OCI-LY7 (cell line): ENCODE measurements at regions not wholly inside any gene's neighbourhood (a gene's known extent, or its start where the extent isn't known, plus 50 kb on each side); places are given as distances from the start of the nearest gene placed in this dataset.

Experiments
- BruUV-seq: library from RNA; stranded (reverse); fragments of 400-500 nt; replicated peaks from 2 replicates; lab custom pipeline; 2021; lab: Mats Ljungman, UMichigan
- CTCF ChIA-PET: fragments of 300-600 bp; sonication (Branson Sonifier 250); formaldehyde crosslinking; loops from one replicate; lab custom pipeline; 2022; ENCODE audit warnings: antibody characterized with exemption; ENCODE audit not compliant: unreplicated experiment; lab: Charles Lee
- POLR2A ChIA-PET: fragments of 300-600 bp; sonication (Branson Sonifier 250); formaldehyde crosslinking; loops from one replicate; lab custom pipeline; 2022; ENCODE audit warnings: antibody characterized with exemption; lab: Charles Lee
- DNase-seq: peaks from one replicate; pipeline ENCODE4 v3.0.0-alpha.2; 2015; ENCODE audit warnings: low spot score
- H2AFZ ChIP-seq: fragments of 200-600 bp; sonication (generic), shearing (Covaris generic); 2 replicates; pipeline ENCODE4 v1.6.1; 2014; ENCODE audit warnings: mild to moderate bottlenecking, antibody characterized with exemption, low read length, moderate library complexity
- H3K27ac ChIP-seq: fragments of 200-600 bp; sonication (generic); 2 replicates; pipeline ENCODE4 v1.5.1; 2014; ENCODE audit warnings: mixed run types, low read depth, mild to moderate bottlenecking, moderate library complexity, low read length, inconsistent platforms; ENCODE audit not compliant: poor library complexity, severe bottlenecking
- H3K36me3 ChIP-seq: fragments of 200-600 bp; sonication (generic); 2 replicates; pipeline ENCODE4 v1.6.1; 2014; ENCODE audit warnings: mild to moderate bottlenecking, antibody characterized with exemption, low read length, moderate library complexity, mixed read lengths; ENCODE audit not compliant: insufficient read depth
- H3K4me1 ChIP-seq: fragments of 200-600 bp; sonication (generic); 2 replicates; pipeline ENCODE4 v1.5.1; 2014; ENCODE audit warnings: mild to moderate bottlenecking, low read length; ENCODE audit not compliant: insufficient read depth, poor library complexity, severe bottlenecking
- H3K4me2 ChIP-seq: fragments of 200-600 bp; sonication (generic); 2 replicates; pipeline ENCODE4 v1.6.1; 2014; ENCODE audit warnings: mild to moderate bottlenecking, low read length
- H3K4me3 ChIP-seq: fragments of 200-600 bp; sonication (generic); 2 replicates; pipeline ENCODE4 v1.5.1; 2014; ENCODE audit warnings: mild to moderate bottlenecking, low read depth, low read length; ENCODE audit not compliant: poor library complexity, severe bottlenecking
- H3K79me2 ChIP-seq: fragments of 200-600 bp; sonication (generic); 2 replicates; pipeline ENCODE4 v1.6.1; 2016; ENCODE audit warnings: low read depth, mild to moderate bottlenecking, low read length, moderate library complexity, mixed read lengths; ENCODE audit not compliant: insufficient read depth
- H3K9me2 ChIP-seq: fragments of 200-600 bp; sonication (generic); 2 replicates; pipeline ENCODE4 v1.6.1; 2016; ENCODE audit warnings: mild to moderate bottlenecking, low read length, mixed read lengths; ENCODE audit not compliant: insufficient read depth
- H3K9me3 ChIP-seq: fragments of 200-600 bp; sonication (generic); 2 replicates; pipeline ENCODE4 v1.6.1; 2014; ENCODE audit warnings: mild to moderate bottlenecking, mixed run types, low read length, mixed read lengths
- H4K20me1 ChIP-seq: fragments of 200-600 bp; sonication (generic); 2 replicates; pipeline ENCODE4 v1.6.1; 2014; ENCODE audit warnings: mild to moderate bottlenecking, antibody characterized with exemption, low read length, moderate library complexity, mixed read lengths; ENCODE audit not compliant: insufficient read depth
- EZH2phosphoT487 ChIP-seq: fragments of 200-600 bp; sonication (generic); IDR thresholded peaks from 2 replicates; pipeline ENCODE4 v1.6.1; 2018; ENCODE audit warnings: low read depth, borderline replicate concordance, mild to moderate bottlenecking, mixed run types, antibody characterized with exemption, low read length, moderate library complexity, mixed read lengths
- intact Hi-C: fragments of 100-400 bp; cut with micrococcal nuclease; formaldehyde crosslinking; loops from one replicate; pipeline ENCODE4 v1.10.0; 2022; ENCODE audit not compliant: unreplicated experiment
- TF ChIP-seq, protein P1 (sequence below): fragments of 200-600 bp; sonication (generic); conservative IDR thresholded peaks from 2 replicates; pipeline ENCODE4 v1.5.1; 2014; ENCODE audit warnings: mild to moderate bottlenecking, antibody characterized with exemption, low read length, moderate library complexity, mixed read lengths

DNA sequence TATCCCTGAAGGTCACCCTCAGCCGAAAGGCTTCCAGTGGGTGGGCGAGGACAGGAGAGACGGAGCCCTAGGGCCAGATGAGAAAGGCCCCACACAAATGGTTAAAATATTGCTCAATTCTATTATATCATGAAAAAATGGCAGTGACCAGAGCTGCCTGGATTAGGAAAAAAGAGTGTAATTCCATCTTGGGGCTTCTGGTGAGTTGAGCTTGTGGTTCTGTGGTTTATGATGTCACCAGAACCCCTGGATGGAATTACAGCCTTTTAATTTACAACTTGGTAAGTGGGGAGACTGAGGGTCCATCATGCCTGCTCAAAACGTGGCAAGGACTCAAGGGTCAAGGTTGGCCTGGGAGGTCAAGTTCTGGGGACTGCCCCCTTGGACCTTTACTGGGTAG lies 55.5 kb upstream of the STC2 start:
- POLR2A ChIA-PET: interaction anchor here (0.6 to 0.7 kb wide), 2 partner anchors 22 to 1544 kb away, joined by 3 to 4 read pairs; no protein-coding TSS in a partner anchor
- no TSS peak for BruUV-seq
- CTCF ChIA-PET: interaction anchor here (0.6 kb wide), 1 partner anchor 189 kb away, joined by 3 read pairs; no protein-coding TSS in a partner anchor
- Histone ChIP-seq H3K4me1 (no peaks in the 10 kb centered on the region), H3K4me2 (no peak overlapping the region), H2AFZ (no peak overlapping the region), H3K36me3 (no peaks in the 10 kb centered on the region), H3K9me3 (no peaks in the 10 kb centered on the region), H3K9me2 (no peaks in the 10 kb centered on the region), H3K4me3 (no peak overlapping the region), H3K27ac (no peak overlapping the region), H3K79me2 (no peaks in the 10 kb centered on the region), H4K20me1 (no peaks in the 10 kb centered on the region)
- intact Hi-C loops: no loop called here
- DNase-seq: no peak
- TF ChIP-seq EZH2phosphoT487: no peak
- TF ChIP-seq, protein P1, sequence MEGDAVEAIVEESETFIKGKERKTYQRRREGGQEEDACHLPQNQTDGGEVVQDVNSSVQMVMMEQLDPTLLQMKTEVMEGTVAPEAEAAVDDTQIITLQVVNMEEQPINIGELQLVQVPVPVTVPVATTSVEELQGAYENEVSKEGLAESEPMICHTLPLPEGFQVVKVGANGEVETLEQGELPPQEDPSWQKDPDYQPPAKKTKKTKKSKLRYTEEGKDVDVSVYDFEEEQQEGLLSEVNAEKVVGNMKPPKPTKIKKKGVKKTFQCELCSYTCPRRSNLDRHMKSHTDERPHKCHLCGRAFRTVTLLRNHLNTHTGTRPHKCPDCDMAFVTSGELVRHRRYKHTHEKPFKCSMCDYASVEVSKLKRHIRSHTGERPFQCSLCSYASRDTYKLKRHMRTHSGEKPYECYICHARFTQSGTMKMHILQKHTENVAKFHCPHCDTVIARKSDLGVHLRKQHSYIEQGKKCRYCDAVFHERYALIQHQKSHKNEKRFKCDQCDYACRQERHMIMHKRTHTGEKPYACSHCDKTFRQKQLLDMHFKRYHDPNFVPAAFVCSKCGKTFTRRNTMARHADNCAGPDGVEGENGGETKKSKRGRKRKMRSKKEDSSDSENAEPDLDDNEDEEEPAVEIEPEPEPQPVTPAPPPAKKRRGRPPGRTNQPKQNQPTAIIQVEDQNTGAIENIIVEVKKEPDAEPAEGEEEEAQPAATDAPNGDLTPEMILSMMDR: no peak

DNA sequence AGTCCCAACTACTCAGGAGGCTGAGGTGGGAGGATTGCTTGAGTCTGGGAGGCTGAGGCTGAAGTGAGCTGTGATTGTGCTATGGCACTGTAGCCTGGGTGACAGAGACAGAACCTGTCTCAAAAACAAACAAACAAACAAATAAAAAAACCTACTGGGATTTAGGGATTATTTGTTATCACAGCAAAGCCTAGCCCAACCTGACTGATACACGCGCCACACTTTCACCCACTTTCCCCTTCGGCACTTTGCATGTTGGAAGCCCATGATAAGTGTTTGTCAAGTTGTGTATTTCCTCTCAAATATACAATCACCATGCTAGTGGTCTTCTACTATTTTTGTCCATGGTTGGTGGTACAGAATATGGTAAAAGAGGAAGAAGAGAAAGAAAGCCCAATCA lies 50.5 kb upstream of the STC2 start:
- H4K20me1 ChIP-seq: no peaks in the 10 kb centered on the region
- POLR2A ChIA-PET: no interaction called here
- no peak for TF ChIP-seq EZH2phosphoT487
- TF ChIP-seq, protein P1: no peak
- no peaks in the 10 kb centered on the region for H3K9me3 ChIP-seq
- CTCF ChIA-PET: no interaction called here
- no peak overlapping the region for H3K27ac ChIP-seq
- H2AFZ ChIP-seq: no peak overlapping the region
- DNase-seq: no peak
- no peak overlapping the region for H3K4me3 ChIP-seq
- no peaks in the 10 kb centered on the region for H3K4me1 ChIP-seq
- no TSS peak for BruUV-seq
- no peaks in the 10 kb centered on the region for H3K79me2 ChIP-seq
- no peak overlapping the region for H3K4me2 ChIP-seq
- intact Hi-C loops: no loop called here
- H3K36me3 ChIP-seq: no peaks in the 10 kb centered on the region
- H3K9me2 ChIP-seq: no peaks in the 10 kb centered on the region
